Stimulated activated CD4-positive, alpha-beta T cell treated with anti-CD3 and anti-CD28 coated beads, TNF-alpha, amount 100 ng/mL, for 1 hour (primary cell): ENCODE measurements at regions not wholly inside any gene's neighbourhood (a gene's known extent, or its start where the extent isn't known, plus 50 kb on each side); places are given as distances from the start of the nearest gene placed in this dataset.
"Not testable (repeated sequence)": the region's sequence is repeated elsewhere in the genome, so short reads cannot be mapped to it uniquely, and the experiment has no call there.

Experiments used
- DNase-seq, 3 donors: peaks; one replicate each; pipeline ENCODE4 v3.0.0-alpha.2; 2020; ENCODE audit warnings: low read depth in 3 of 3, low spot score in 1 of 3

GRCh38 chr6:152811785-152812184 is 61.2 kb downstream of the VIP start:
- DNase-seq = no peak

GRCh38 chr6:152815230-152815872 is 64.8 kb downstream of the VIP start:
- no peak for DNase-seq

- no peak for DNase-seq
Measured at GRCh38 chr6:152816055-152816454, 65.5 kb downstream of the VIP start.

GRCh38 chr6:152821525-152821924 is 70.9 kb downstream of the VIP start:
- no peak for DNase-seq

GRCh38 chr6:152824666-152825065 is 74.1 kb downstream of the VIP start:
- no peak for DNase-seq

GRCh38 chr6:152828431-152828830 is 77.8 kb downstream of the VIP start:
- no peak for DNase-seq

- DNase-seq = not testable (repeated sequence)
Measured at GRCh38 chr6:152834366-152834765, 83.8 kb downstream of the VIP start.

- DNase-seq = no peak
Measured at GRCh38 chr6:152836523-152836922, 85.9 kb downstream of the VIP start.

GRCh38 chr6:152845421-152845820 is 94.8 kb downstream of the VIP start:
- DNase-seq = no peak

- DNase-seq = no peak
Measured at GRCh38 chr6:152846825-152847224, 96.2 kb downstream of the VIP start.

- no peak for DNase-seq
Measured at GRCh38 chr6:152848919-152849318, 98.3 kb downstream of the VIP start.

GRCh38 chr6:152854086-152854795 is 103.6 kb downstream of the VIP start:
- DNase-seq = no peak

- DNase-seq = no peak
Measured at GRCh38 chr6:152858141-152858540, 107.5 kb downstream of the VIP start.

GRCh38 chr6:152859225-152859624 is 108.6 kb downstream of the VIP start:
- no peak for DNase-seq

- DNase-seq = peak; percentile 6 to 24 (median 18)
Measured at GRCh38 chr6:152863618-152864326, 113.2 kb downstream of the VIP start.

- DNase-seq = no peak
Measured at GRCh38 chr6:152874267-152874666, 108.6 kb downstream of the FBXO5 start.

GRCh38 chr6:152874846-152875568 is 107.8 kb downstream of the FBXO5 start:
- no peak for DNase-seq

GRCh38 chr6:152879681-152880080 is 103.2 kb downstream of the FBXO5 start:
- no peak for DNase-seq

GRCh38 chr6:152893187-152893586 is 89.7 kb downstream of the FBXO5 start:
- no peak for DNase-seq

GRCh38 chr6:152896923-152897322 is 85.9 kb downstream of the FBXO5 start:
- no peak for DNase-seq

GRCh38 chr6:152897807-152898399 is 84.9 kb downstream of the FBXO5 start:
- DNase-seq = peak in 2 of 3 donors; percentile 24 to 59
